Tibial nerve (tissue), 4 donors: ENCODE measurements at regions not wholly inside any gene's neighbourhood (a gene's known extent, or its start where the extent isn't known, plus 50 kb on each side); places are given as distances from the start of the nearest gene placed in this dataset.

Source experiments
- DNase-seq, 2 donors: peaks; one replicate each; pipeline ENCODE4 v3.0.0-alpha.2; 2019; ENCODE audit warnings: low spot score in 2 of 2
- H3K27ac ChIP-seq, 4 donors: fragments of 200-600 bp; sonication (generic) in 3 of 4; one replicate each; pipeline ENCODE4 v1.5.1; 2017 to 2019; ENCODE audit warnings: mild to moderate bottlenecking in 1 of 4
- H3K27me3 ChIP-seq, 2 donors: fragments of 200-600 bp; sonication (generic) in 1 of 2; one replicate each; pipeline versions ENCODE4 v1.5.1 to v1.6.0; 2017 to 2019
- H3K36me3 ChIP-seq, 3 donors: fragments of 200-600 bp; sonication (generic); one replicate each; pipeline ENCODE4 v1.5.1; 2018 to 2019
- H3K4me1 ChIP-seq, 4 donors: fragments of 200-600 bp; sonication (generic) in 3 of 4; one replicate each; pipeline ENCODE4 v1.5.1; 2017 to 2019
- H3K4me3 ChIP-seq, 4 donors: fragments of 200-600 bp; sonication (generic) in 3 of 4; one replicate each; pipeline ENCODE4 v1.5.1; 2017 to 2019; ENCODE audit warnings: mild to moderate bottlenecking in 1 of 4, moderate library complexity in 1 of 4
- H3K9me3 ChIP-seq, 4 donors: fragments of 200-600 bp; sonication (generic) in 3 of 4; one replicate each; pipeline ENCODE4 v1.5.1; 2017 to 2019
- EP300 ChIP-seq, 2 donors: sonication (generic); formaldehyde crosslinking; IDR thresholded peaks; one replicate each; pipeline ENCODE4 v1.6.1; 2017; ENCODE audit warnings: antibody characterized with exemption in 2 of 2, mild to moderate bottlenecking in 1 of 2
- POLR2A ChIP-seq, 2 donors: fragments of 450-650 bp; IDR thresholded peaks; one replicate each; pipeline ENCODE4 v1.6.1; 2017; ENCODE audit warnings: antibody characterized with exemption in 2 of 2, mild to moderate bottlenecking in 2 of 2, moderate library complexity in 2 of 2
- WGBS, 2 donors: methylation state at CpG; one replicate each; pipeline ENCODE4 v1.1.5; 2018; 5-methylcytosine and 5-hydroxymethylcytosine counted together
- TF ChIP-seq, protein P1 (sequence below), 5 experiments: fragments of 200-600 bp in 3 of 5; fragments of 450-650 bp in 2 of 5; sonication (generic) in 3 of 5; IDR thresholded peaks; one replicate each; pipeline ENCODE4 v1.5.1; 2016 to 2019; ENCODE audit warnings: antibody characterized with exemption in 5 of 5, mild to moderate bottlenecking in 3 of 5, moderate library complexity in 2 of 5

DNA sequence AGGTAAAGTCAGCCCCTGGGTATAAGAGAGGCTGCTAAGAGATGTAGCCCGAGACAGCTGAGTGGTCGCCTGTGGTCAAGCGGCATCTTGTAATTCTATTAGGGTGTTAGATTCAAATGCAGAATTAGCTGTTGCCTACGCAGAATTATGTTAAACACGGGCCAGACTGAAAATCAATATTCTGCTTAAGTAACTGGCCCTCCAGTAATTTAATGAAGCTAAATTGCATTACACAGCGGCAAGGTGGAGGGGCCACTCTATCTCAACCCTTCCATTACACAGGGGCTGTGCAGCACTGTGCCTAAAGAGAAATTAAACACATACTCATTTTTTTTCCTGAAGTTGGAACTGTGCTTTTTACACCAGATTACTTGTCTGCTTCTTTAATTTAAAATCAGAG lies 448.5 kb upstream of the MGMT start:
- peaks cover 0 to 26% (median 2%) of the 10 kb centered on the region in 4 donors for H3K4me1 ChIP-seq
- no peaks in the 10 kb centered on the region for H3K9me3 ChIP-seq
- H3K27ac ChIP-seq, result no peak overlapping the region
- no peaks in the 10 kb centered on the region for H3K36me3 ChIP-seq
- DNase-seq, result no peak
- H3K4me3 ChIP-seq, result no peak overlapping the region
- WGBS, 2 donors, result 93% methylated on average over 6 of the region's 6 CpGs
- H3K27me3 ChIP-seq, result no peaks in the 10 kb centered on the region
- TF ChIP-seq, protein P1, sequence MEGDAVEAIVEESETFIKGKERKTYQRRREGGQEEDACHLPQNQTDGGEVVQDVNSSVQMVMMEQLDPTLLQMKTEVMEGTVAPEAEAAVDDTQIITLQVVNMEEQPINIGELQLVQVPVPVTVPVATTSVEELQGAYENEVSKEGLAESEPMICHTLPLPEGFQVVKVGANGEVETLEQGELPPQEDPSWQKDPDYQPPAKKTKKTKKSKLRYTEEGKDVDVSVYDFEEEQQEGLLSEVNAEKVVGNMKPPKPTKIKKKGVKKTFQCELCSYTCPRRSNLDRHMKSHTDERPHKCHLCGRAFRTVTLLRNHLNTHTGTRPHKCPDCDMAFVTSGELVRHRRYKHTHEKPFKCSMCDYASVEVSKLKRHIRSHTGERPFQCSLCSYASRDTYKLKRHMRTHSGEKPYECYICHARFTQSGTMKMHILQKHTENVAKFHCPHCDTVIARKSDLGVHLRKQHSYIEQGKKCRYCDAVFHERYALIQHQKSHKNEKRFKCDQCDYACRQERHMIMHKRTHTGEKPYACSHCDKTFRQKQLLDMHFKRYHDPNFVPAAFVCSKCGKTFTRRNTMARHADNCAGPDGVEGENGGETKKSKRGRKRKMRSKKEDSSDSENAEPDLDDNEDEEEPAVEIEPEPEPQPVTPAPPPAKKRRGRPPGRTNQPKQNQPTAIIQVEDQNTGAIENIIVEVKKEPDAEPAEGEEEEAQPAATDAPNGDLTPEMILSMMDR (IDR thresholded peaks at IDR 0.05), result no peak
- no peak for TF ChIP-seq EP300 (IDR thresholded peaks at IDR 0.05)
- TF ChIP-seq POLR2A (IDR thresholded peaks at IDR 0.05), result no peak

DNA sequence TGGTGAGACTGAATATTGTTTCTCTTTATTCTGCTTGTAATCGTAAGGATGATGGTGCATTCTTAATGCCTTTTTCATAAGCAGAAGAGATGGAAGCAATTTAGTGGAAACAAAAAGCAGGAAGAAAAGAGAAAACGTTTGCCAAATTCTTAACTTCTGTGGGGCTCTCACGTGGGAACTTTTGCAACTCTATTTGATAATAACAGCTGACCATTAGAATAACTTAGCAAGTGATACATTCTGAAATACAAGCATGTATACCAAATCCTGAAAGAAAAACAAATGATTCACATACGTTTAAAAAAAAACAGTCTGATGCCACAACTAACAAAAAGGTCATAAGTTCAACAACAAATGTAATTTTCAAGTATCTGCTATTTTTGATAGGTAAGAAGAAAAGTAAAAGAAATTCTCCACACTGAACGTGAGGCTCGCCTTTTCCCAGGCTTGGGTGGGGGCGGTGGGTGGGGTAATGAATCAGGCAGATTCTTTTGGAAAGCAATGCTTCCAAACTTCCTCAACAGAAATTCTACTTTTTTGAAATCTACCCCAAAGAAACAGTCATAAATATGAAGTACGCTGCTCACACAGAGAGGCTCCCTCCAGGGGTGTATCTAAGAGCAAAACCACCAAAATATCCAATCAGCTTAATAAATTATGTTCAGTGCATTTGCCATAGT lies 446.2 kb upstream of the MGMT start:
- DNase-seq, result no peak
- H3K36me3 ChIP-seq, result no peaks in the 10 kb centered on the region
- H3K4me1 ChIP-seq, result peaks cover 0 to 27% (median 2%) of the 10 kb centered on the region in 4 donors
- H3K9me3 ChIP-seq, result no peaks in the 10 kb centered on the region
- WGBS, 2 donors, result 48 to 50% methylated on average over 8 of the region's 8 CpGs
- H3K27me3 ChIP-seq, result no peaks in the 10 kb centered on the region
- TF ChIP-seq POLR2A (IDR thresholded peaks at IDR 0.05), result no peak
- no peak for TF ChIP-seq EP300 (IDR thresholded peaks at IDR 0.05)
- no peak overlapping the region for H3K4me3 ChIP-seq
- peak overlapping the region in 1 of 4 donors; percentile 29 for H3K27ac ChIP-seq

DNA sequence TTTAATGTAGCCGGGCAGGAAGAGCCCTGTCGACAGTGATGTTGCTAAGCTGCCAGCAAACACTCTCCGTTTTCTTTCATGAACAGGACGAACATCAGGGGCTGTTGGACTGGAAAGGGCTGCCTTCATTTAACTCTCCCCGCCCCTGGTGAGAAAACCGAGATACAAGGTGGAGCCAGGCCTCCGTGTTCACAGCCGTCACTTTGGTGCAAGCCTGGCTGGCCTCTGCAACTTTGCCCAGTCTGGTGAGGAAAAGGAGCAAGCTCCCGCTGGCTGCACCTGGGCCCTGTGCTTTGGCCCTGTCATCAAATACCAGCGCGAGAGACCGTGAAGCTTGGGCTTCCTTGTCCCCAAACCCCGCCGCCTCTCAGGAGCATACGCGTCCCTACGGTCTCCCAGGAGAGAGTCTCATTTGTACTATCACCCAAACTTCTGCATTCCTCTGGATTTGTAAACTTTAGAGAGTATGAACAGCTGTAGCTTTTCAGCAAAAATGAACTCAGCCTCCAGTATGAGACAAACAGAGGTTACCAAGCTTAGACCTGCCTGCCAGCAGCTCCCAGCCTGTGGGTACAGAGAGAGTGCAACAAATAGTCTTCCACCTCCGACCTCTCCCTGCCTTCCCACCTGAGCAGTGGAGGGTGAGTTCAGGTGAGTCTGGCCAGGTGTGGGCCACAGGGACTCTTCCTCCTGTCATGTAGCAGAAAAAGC lies 445.3 kb upstream of the MGMT start:
- H3K9me3 ChIP-seq, result no peaks in the 10 kb centered on the region
- peaks cover 0 to 27% (median 2%) of the 10 kb centered on the region in 4 donors for H3K4me1 ChIP-seq
- 61 to 69% methylated on average over 18 of the region's 18 CpGs for WGBS, 2 donors
- no peaks in the 10 kb centered on the region for H3K36me3 ChIP-seq
- no peak overlapping the region for H3K4me3 ChIP-seq
- no peak for DNase-seq
- H3K27me3 ChIP-seq, result no peaks in the 10 kb centered on the region
- TF ChIP-seq, protein P1 (IDR thresholded peaks at IDR 0.05), result no peak
- TF ChIP-seq POLR2A (IDR thresholded peaks at IDR 0.05), result no peak
- no peak for TF ChIP-seq EP300 (IDR thresholded peaks at IDR 0.05)
- peak overlapping the region in 1 of 4 donors; percentile 62 for H3K27ac ChIP-seq

DNA sequence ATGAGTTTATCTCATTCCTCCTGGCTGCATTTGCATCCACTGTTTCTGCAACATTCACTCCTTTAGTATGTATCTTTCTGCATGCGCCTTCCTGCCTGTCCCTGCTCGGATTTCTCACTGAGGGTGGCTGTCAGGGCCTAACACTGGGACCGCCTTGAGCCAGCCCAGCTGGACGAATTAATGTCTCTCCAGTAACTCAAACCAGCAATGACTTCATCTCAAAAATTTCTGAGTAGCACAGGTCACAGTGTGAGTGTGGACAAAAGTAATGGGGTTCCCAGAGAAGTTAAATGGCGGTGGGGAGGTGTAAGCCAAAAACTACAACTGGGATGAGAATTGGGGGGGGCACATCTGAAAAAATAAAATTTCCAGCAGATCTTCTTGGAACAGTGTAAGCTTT lies 444.0 kb upstream of the MGMT start:
- DNase-seq, result peak in 1 of 2 donors; percentile 58
- 18 to 41% methylated on average over 5 of the region's 5 CpGs for WGBS, 2 donors

DNA sequence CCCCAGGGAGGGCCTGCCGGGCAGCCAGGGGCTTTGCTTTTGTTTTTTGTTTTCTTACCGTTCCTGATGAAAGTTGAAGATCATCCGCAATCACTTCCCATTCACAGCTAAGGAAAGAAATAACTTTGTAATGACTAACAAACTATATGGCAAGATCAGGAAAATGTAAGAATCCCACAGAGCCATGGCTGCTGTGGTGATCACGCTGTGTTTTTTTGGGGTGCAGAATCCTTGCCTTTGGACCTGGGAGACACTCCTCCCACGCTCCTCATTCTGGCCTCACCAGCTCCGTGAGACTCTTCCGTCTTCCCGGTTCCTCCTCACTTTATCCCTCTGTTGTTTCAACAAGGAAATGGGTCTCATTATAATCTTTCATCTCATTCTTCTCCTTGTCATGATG lies 443.0 kb upstream of the MGMT start:
- TF ChIP-seq EP300 (IDR thresholded peaks at IDR 0.05) (no peak), POLR2A (IDR thresholded peaks at IDR 0.05) (no peak)
- TF ChIP-seq, protein P1 (IDR thresholded peaks at IDR 0.05), result no peak
- no peak for DNase-seq
- H3K4me3 ChIP-seq, result peak overlapping the region in 1 of 4 donors; percentile 14
- peak overlapping the region in 2 of 4 donors; percentile 18 to 46 for H3K27ac ChIP-seq
- H3K36me3 ChIP-seq, result no peaks in the 10 kb centered on the region
- no peaks in the 10 kb centered on the region for H3K9me3 ChIP-seq
- peaks cover 0 to 27% (median 2%) of the 10 kb centered on the region in 4 donors for H3K4me1 ChIP-seq
- H3K27me3 ChIP-seq, result no peaks in the 10 kb centered on the region
- 66 to 68% methylated on average over 8 of the region's 8 CpGs for WGBS, 2 donors

More for the DNA sequence above, 444.0 kb upstream of the MGMT start:
- no peaks in the 10 kb centered on the region for H3K9me3 ChIP-seq
- no peaks in the 10 kb centered on the region for H3K27me3 ChIP-seq
- no peaks in the 10 kb centered on the region for H3K36me3 ChIP-seq
- peak overlapping the region in 2 of 4 donors; percentile 6 to 18 for H3K27ac ChIP-seq
- H3K4me3 ChIP-seq, result no peak overlapping the region
- peaks cover 0 to 27% (median 2%) of the 10 kb centered on the region in 4 donors for H3K4me1 ChIP-seq
- TF ChIP-seq, protein P1 (IDR thresholded peaks at IDR 0.05), result no peak
- peak in 1 of 2 donors; percentile 44 for TF ChIP-seq EP300 (IDR thresholded peaks at IDR 0.05)
- no peak for TF ChIP-seq POLR2A (IDR thresholded peaks at IDR 0.05)
